ENCODE measurements at regions not wholly inside any gene's neighbourhood (a gene's known extent, or its start where the extent isn't known, plus 50 kb on each side); places are given as distances from the start of the nearest gene placed in this dataset.

GRCh38 chr2:116716038-116716437, 1098.5 kb upstream of the DDX18 start:
- DNase-seq (ENCODE audit: low read depth, low spot score) (no peak), FAIRE-seq (no peak)
- H3K4me3 ChIP-seq (replicated peaks in 1 of 3; ENCODE audit: insufficient read depth in 1 of 3, low read depth in 1 of 3, low read length in 3 of 3), result no peak overlapping the region
- intact Hi-C loops (cut with micrococcal nuclease) (no loop called here), dilution Hi-C loops (cut with MboI; ENCODE audit: extremely low pct_ligation_motif_present, low sequenced_read_pairs) (no loop called here)
- no peak overlapping the region for H3K4me2 ChIP-seq (ENCODE audit: insufficient read depth, low read length)
- no peak overlapping the region for H3K27ac ChIP-seq (ENCODE audit: insufficient read depth, low read depth, low read length)
- H3K27me3 ChIP-seq (ENCODE audit: control insufficient read depth in 2 of 2, insufficient read depth in 2 of 2, low read length in 2 of 2), result no peaks in the 10 kb centered on the region
- no peak overlapping the region for H2AFZ ChIP-seq (ENCODE audit: low read depth, low read length)
- ChIA-PET POLR2A (no interaction called here), CTCF (interaction anchor here (1.3 kb wide), 1 partner anchor 22 kb away, joined by 3 read pairs; no protein-coding TSS in a partner anchor)
- H3K9me3 ChIP-seq (replicated peaks; ENCODE audit: control insufficient read depth, insufficient read depth, low read length), result no peaks in the 10 kb centered on the region
- H3K9me1 ChIP-seq (replicated peaks; ENCODE audit: control insufficient read depth, extremely low read depth, insufficient read depth, low read length), result no peaks in the 10 kb centered on the region
- H3K36me3 ChIP-seq (ENCODE audit: control insufficient read depth in 2 of 2, extremely low read depth in 1 of 2, insufficient read depth in 2 of 2, low read length in 2 of 2), result no peaks in the 10 kb centered on the region
- no peak overlapping the region for H3K9ac ChIP-seq (replicated peaks; ENCODE audit: extremely low read depth, insufficient read depth, low read length)
- no peaks in the 10 kb centered on the region for H3K79me2 ChIP-seq (ENCODE audit: control insufficient read depth, insufficient read depth, low read length)
- TF ChIP-seq CTCF (IDR thresholded peaks at IDR 0.05; ENCODE audit: extremely low read depth in 1 of 2, insufficient read depth in 1 of 2, low read depth in 1 of 2, low read length in 2 of 2), result no peak
- BruUV-seq (replicated peaks), result no TSS peak
- H3K4me1 ChIP-seq (ENCODE audit: control insufficient read depth, extremely low read depth, insufficient read depth, low read length), result peaks cover 4% of the 10 kb centered on the region
- H4K20me1 ChIP-seq (replicated peaks; ENCODE audit: control insufficient read depth, extremely low read depth, insufficient read depth, low read length), result no peaks in the 10 kb centered on the region

DNA sequence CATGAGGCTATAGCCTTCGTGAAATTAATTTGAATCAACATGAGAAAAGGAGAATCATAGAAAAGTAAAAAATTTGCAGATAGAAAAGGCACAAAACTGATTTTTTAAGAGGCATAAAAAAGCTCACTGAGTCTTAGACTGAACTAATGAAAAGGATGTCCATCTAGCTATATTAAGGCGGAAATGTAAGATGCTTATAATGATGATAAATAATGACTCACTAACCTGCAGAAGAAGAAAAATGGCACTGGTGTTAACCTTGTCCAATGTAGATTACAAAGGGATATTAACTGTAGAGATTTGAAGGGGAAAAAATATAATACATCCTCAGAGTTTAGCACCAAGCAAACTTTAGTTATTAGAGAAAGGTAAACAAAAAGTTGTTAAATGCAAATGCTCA, 1098.0 kb upstream of the DDX18 start:
- dilution Hi-C loops (cut with MboI; ENCODE audit: extremely low pct_ligation_motif_present, low sequenced_read_pairs), result no loop called here
- Histone ChIP-seq H3K4me3 (replicated peaks in 1 of 3; ENCODE audit: insufficient read depth in 1 of 3, low read depth in 1 of 3, low read length in 3 of 3) (no peak overlapping the region), H4K20me1 (replicated peaks; ENCODE audit: control insufficient read depth, extremely low read depth, insufficient read depth, low read length) (no peaks in the 10 kb centered on the region), H2AFZ (ENCODE audit: low read depth, low read length) (no peak overlapping the region), H3K4me1 (ENCODE audit: control insufficient read depth, extremely low read depth, insufficient read depth, low read length) (peaks cover 4% of the 10 kb centered on the region), H3K27me3 (ENCODE audit: control insufficient read depth in 2 of 2, insufficient read depth in 2 of 2, low read length in 2 of 2) (no peaks in the 10 kb centered on the region), H3K9me3 (replicated peaks; ENCODE audit: control insufficient read depth, insufficient read depth, low read length) (no peaks in the 10 kb centered on the region), H3K9ac (replicated peaks; ENCODE audit: extremely low read depth, insufficient read depth, low read length) (no peak overlapping the region), H3K79me2 (ENCODE audit: control insufficient read depth, insufficient read depth, low read length) (no peaks in the 10 kb centered on the region), H3K4me2 (ENCODE audit: insufficient read depth, low read length) (no peak overlapping the region), H3K27ac (ENCODE audit: insufficient read depth, low read depth, low read length) (no peak overlapping the region), H3K9me1 (replicated peaks; ENCODE audit: control insufficient read depth, extremely low read depth, insufficient read depth, low read length) (no peaks in the 10 kb centered on the region), H3K36me3 (ENCODE audit: control insufficient read depth in 2 of 2, extremely low read depth in 1 of 2, insufficient read depth in 2 of 2, low read length in 2 of 2) (no peaks in the 10 kb centered on the region)
- ChIA-PET CTCF (interaction anchor here (1.3 kb wide), 1 partner anchor 22 kb away, joined by 3 read pairs; no protein-coding TSS in a partner anchor), POLR2A (no interaction called here)
- TF ChIP-seq POLR2A (IDR thresholded peaks at IDR 0.05; ENCODE audit: low read depth, low read length), result no peak
- no peak for TF ChIP-seq JUN (IDR thresholded peaks at IDR 0.05; ENCODE audit: borderline replicate concordance, insufficient read depth, insufficient read length, low read depth)
- TF ChIP-seq MAX (IDR thresholded peaks at IDR 0.05; ENCODE audit: insufficient read depth, insufficient read length), result no peak
- TF ChIP-seq FOS (IDR thresholded peaks at IDR 0.05; ENCODE audit: borderline replicate concordance, insufficient read depth, low read length), result no peak
- TF ChIP-seq MYC (IDR thresholded peaks at IDR 0.05; ENCODE audit: low read depth, low read length), result no peak
- no peak for TF ChIP-seq POLR2AphosphoS5 (IDR thresholded peaks at IDR 0.05; ENCODE audit: insufficient read depth, low read depth, low read length)
- no TSS peak for BruUV-seq (replicated peaks)
- DNase-seq (ENCODE audit: low read depth, low spot score) (no peak), FAIRE-seq (no peak)
- intact Hi-C loops (cut with micrococcal nuclease), result no loop called here
